ENCODE measurements at regions not wholly inside any gene's neighbourhood (a gene's known extent, or its start where the extent isn't known, plus 50 kb on each side); places are given as distances from the start of the nearest gene placed in this dataset.

- TF ChIP-seq, protein P1, sequence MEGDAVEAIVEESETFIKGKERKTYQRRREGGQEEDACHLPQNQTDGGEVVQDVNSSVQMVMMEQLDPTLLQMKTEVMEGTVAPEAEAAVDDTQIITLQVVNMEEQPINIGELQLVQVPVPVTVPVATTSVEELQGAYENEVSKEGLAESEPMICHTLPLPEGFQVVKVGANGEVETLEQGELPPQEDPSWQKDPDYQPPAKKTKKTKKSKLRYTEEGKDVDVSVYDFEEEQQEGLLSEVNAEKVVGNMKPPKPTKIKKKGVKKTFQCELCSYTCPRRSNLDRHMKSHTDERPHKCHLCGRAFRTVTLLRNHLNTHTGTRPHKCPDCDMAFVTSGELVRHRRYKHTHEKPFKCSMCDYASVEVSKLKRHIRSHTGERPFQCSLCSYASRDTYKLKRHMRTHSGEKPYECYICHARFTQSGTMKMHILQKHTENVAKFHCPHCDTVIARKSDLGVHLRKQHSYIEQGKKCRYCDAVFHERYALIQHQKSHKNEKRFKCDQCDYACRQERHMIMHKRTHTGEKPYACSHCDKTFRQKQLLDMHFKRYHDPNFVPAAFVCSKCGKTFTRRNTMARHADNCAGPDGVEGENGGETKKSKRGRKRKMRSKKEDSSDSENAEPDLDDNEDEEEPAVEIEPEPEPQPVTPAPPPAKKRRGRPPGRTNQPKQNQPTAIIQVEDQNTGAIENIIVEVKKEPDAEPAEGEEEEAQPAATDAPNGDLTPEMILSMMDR (IDR thresholded peaks at IDR 0.05): no peak
- TF ChIP-seq EP300 (IDR thresholded peaks at IDR 0.05) (no peak), POLR2AphosphoS5 (IDR thresholded peaks at IDR 0.05) (no peak), POLR2A (IDR thresholded peaks at IDR 0.05) (no peak)
Observed at GRCh38 chr2:19029655-19030054, 328.8 kb downstream of the OSR1 start.

Data from suprapubic skin (tissue), 4 donors.